ENCODE measurements at regions not wholly inside any gene's neighbourhood (a gene's known extent, or its start where the extent isn't known, plus 50 kb on each side); places are given as distances from the start of the nearest gene placed in this dataset.

DNA sequence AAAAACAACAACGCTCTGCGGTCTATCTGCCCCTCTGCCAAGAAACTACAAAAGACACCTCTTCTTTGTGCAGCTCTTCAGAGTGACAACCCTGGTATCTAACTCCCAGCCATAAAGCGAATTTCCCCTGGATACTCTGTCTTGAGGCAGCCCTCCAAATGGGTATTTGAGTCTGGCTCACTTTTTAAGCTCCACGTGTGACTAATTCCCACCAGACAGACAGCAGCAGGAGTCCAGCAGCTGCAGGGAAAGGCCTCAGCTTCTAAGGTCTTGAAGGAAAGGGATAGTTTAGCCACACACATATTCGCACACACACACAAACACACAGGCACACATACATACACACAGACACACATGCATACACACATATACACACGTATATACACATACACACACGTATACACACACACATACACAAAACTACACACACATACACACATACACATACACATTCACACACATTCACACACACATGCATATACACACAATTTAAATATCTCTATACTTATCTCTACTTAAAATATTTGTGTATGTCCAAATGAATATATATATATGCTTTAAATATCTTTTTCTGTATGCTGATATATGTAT lies 188.8 kb downstream of the TSHZ3 start:
- DNase-seq: no peak

DNA sequence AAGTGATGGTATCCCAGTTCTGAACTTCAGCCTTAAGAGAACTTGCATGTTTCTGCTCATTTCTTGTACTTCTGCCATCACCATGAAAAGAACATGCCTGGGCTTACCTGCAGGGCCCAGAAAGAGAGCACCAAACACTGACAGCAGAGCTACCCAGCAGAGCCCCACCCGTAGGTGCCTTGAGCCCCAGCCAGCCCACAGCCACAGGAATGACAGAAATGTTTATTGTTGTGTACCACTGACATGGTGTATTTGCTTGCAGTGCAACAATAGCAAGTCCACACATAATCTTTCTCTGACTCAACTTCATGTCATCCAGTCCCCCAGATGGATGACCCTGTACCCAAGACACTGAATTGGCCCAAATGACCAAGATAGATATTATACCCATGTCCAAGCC lies 195.2 kb downstream of the TSHZ3 start:
- DNase-seq: no peak

DNA sequence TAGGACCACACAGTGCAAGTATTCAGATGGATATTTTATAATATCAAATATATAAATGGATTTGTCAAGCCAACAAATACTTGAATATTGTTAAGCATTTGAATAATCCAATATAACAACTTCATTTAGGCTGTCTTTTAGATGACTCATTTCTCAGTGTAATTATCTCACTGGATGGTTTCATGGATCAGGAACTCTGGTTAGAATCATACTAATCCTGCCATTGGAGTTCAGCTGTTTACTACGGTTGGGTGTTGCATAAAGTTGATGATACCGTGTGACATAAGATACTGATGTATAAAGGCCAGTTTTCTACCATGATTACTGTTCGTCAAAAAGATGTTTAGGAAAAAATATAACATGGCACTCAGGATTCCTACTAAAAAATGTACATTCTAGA lies 196.3 kb downstream of the TSHZ3 start:
- DNase-seq: no peak

DNA sequence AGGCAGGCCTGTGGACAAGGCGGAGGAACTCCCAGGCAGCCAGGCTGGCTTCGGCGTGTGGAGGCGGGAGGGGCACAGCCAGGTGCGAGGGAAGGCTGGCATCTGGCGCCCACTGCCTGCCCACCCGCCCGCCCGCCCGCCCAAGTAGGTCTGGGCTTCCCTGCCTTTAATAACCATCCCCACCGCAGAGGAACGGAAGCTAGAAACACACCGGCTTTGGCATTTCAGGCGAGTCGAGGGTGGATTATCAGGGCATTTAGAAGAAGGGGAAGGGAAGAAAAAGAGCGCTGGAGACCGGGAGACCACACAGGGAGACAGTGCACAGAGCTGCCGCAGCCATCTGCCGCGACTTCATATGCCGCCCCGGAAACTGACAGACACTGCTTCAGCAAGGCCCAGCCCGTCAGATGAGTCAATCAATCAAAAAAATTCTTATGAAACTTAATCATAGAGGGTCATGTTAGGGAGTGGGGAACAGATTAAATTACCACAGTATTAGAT lies 199.7 kb downstream of the TSHZ3 start:
- no peak for DNase-seq

DNA sequence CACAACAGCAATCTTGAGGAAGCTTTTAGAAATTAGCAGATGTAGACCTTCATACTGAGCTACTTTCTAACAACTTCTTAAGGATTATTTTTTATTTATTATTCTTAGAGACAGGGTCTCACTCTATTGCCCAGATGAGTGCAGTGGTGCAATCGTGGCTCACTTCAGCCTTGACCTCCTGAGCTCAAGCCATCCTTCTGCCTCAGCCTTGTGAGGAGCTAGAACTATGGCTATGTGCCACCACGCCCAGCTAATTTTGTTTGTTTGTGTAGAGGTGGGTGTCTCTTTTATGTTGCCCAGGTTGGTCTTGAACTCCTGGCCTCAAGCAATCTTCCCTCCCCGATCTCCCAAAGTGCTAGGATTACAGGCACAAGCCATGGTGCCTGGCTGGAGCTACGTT lies 200.6 kb downstream of the TSHZ3 start:
- DNase-seq: no peak

DNA sequence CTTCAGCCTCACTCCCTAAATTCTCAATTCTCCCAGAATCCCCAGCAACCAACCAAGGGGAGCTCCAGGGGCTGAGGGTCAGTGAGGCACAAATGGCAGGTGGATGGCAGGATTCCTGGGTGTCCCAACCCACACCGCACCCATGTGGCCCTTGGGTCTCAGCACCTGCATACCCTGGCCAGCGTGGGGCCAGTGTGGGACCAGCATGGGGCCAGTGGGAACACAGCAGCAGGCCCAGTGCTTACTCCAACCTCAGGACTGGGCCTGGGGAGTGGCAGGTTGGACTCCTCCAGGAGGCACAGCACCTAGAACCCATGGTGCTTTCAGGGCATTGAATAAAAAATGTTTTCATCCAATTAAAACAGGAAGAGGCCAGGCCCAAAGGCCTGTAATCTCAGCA lies 202.0 kb downstream of the TSHZ3 start:
- DNase-seq: no peak

DNA sequence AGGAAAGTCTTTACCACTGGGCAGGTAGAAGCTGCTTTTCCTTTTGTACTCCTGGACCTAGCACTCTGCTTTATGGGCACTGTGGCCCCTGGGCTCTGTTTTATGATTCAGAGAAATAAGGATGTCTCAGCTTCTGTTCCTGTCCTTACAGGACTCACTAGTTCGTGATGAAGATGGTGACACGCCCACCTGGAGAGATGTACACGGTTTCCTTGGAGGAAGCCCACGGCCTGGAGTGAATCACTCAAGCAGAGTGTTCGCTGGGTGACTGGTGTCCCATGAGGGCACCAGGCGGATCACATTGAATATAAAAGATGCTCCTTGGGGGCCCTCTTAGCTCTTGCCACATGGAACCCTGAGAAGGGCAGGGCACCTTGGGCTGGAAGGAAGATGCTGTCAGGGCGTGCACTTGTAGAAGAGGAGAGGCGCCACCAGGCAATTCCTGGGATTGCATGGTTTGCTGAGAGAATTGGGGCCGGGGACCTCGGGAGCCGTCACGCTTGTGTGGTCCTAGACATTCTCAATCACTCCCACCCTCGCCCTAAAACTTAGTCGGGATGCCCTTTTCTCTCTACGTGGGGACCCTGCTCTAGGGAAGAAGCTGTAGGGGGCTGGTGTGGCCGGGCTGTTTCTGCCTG lies 202.6 kb downstream of the TSHZ3 start:
- no peak for DNase-seq

DNA sequence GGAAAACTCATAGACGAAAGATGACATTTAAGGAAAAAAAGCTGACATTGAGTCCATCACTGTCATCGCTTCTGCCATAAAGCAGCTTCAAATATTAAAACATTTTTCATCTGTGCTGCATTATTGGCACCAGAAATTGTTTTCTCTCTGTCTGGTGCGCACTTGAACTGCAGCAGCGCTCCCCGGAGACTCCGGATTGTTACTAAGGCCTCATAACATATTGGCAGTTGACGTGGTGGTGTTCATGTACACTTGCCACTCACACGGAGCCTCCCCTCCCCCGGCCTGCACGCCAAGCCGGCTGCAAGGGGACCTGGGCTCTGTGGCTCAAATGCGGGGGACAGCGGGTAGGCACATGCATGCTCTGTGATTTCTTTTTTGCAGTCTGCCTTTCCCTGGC lies 203.2 kb downstream of the TSHZ3 start:
- DNase-seq: no peak

DNA sequence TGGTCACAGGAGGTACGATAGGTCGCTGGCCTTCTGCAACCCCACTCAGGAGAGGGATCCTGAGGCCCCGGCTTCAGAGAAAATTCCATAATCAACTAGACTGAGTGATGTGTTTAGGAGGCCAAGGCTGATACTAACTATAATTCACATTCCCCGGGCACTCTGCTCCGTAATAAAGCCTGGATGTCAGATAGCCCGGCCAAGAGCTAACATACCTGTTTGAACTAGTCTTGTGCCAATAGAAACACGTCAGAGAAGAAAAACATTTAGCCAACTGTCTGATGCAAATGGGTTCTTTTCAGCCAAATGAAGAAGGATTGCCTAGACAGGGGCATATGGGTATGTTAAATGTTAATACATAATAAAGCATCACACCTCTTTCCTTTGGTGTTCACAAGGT lies 204.2 kb downstream of the TSHZ3 start:
- no peak for DNase-seq

DNA sequence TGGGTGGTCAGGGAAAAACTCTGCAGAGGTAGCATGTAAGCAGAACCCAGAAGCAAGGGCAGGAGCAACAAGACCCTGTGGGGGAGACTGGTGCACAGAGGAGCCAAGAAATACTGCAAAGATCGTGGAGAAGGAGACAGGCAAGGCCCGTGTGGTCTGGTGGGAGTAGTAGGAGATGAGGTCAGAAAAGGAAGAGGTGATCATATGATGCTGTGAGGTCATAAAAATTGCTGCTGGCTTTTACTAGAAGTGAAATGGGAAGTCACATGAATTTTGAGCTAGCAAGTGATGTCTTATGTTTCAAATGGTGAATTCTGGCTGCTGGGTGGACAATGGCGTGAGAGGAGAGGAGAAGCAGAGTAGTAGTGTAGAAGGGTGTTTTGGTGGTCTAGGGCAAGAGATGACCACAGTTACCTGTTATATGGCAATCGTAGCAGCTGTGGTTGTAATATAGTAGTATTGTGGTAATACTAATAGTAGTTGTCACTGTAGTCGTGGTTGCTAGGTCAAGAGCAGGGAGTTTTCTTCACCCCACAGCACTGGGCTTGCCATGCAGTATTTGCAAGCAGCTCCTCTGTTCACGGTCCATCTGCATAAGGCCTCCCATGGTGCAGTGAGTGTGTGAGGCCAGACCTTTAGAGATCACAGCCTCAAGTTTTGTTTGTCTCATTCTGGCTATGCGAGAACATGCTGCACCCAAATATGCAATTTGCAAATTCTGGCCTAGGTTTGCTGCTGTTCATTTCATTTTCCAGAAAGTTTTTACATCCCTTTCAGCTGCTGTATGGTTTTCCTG lies 205.0 kb downstream of the TSHZ3 start:
- DNase-seq: no peak

DNA sequence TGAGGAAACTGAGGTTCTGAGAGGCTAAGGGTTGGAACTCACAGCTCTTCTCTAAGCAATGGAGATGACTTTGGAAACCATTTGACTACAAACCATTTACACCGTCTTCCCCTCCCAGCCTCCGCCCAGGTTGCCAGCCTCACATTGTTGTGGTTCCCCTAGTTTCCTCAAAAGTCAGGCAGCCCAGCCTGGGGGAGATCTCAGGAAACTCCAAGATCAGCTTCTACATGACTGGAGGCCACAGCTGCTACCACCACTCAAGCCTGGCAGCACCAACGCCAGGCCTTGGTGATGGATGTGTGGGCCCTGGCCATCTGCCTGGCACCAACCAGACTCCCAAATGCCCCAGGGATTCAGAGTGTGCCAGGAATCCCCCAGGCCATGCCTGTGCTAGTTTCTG lies 207.9 kb downstream of the TSHZ3 start:
- DNase-seq: no peak

DNA sequence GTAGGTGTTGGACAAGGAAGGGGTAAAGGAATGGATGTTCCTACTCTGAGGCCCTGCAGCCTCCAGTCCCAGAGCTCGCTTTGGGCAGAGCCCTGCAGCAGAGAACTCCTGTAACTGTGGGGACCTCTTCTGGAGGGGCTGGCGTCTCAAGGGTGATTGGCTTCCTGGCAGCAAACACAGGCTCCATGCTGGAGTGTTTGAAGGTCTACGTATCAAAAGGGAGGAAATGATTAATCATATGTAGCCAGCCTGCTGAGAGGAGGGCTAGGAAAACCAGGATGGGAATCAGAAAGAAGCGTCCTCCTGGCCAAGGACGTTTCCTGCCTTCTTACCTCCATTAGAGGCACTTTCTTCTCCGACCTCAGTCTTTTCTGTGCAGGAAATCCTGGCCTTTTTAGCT lies 208.5 kb downstream of the TSHZ3 start:
- no peak for DNase-seq

DNA sequence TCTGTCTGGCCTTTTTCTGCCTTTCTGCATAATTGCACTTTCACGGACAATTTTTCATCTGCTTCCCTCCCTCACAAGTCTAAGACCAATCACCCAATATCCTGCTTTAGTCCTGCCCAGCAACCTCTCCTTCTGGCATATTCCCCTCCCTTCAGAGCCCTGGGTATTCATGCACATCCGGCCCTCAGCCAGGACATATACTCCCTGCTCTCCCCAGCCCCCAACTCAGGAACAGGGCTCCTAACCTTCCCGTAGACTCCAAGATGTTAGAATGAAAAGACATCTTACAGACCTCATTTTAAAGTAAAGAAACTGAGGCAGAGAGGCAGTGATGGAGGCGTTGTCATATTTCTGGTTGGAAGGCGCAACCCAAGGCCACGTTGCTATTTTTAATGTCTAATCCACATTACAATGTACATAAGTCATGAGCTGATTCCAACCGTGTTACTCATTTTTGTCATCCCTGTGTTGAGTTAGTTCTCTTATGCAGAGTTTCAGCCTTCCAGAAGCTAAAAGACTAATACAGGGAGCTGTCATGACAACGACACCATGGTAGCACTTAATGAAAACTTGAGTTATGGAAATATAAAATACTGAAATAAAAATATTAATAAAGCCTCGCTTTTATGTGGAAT lies 209.2 kb downstream of the TSHZ3 start:
- no peak for DNase-seq

DNA sequence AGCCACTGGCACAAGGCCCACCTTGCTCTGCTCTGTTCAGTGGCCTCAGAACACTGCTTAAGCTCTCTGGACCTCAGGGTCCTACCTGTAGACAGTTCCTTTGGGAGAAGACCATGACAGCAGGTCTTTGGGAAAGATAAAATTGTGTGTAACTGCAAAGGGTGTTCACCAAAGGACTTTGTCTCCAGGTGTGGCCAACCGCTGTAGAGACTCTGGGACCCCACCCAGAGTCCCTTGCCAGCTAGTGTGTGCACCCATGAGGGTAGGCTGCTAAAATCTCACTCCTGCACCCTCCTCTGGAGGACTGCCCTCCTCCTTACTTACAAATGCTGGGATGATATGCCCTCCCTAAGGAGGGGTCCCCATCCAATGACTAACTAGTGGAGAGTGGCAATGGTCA lies 211.2 kb downstream of the TSHZ3 start:
- DNase-seq: no peak

DNA sequence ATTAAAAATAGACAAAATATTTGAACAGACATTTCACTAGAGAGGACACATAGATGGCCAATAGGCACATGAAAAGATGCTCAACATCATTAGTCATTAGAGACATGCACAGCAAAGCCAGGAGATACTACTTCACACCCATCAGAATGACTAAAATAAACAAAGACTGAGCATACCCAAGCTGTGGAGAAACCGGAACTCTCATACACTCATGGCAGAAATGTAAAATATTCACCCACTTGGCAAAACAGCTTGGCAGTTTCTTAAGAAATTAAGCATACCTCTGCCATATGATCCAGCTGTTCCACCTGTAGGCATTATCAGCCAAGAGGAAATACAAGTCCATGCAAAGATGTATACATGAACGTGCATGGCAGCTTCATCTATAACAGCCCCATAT lies 213.4 kb downstream of the TSHZ3 start:
- no peak for DNase-seq

DNA sequence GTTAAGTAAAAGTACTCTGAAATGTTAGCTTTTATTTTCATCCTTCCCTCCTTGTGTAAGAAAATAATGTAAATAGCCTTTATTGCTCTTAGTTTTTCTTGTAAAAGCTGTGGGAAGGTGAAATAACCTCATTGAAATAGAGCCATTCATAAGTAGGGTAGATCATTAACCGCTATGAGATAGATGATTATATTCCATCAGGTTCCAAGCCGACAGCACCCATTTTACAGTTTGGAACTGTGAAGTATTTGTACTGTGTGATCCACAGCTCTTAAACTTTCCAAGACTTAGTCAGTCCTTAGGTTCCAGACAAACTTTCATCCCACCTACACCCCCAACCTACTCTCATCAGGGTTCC lies 216.5 kb downstream of the TSHZ3 start:
- no peak for DNase-seq

DNA sequence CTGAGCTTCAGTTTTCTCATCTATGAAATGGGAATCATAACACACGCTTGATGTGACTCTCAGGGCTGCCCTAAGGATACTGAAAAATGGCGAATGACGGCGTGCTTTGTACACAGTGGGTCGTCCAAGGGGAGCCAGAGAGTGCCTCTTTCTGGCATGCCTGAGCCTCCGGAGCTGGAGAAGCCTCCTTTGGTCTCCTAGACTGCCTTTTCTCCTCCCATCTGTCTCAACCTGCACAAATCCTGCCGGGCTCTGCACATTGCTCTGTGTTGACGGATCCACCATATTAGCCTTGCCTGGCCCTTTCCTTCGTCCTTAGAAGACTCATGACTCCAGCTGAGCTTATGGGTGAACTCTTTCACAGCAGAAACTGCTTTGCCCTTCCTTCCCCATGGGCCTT lies 220.9 kb downstream of the TSHZ3 start:
- no peak for DNase-seq

DNA sequence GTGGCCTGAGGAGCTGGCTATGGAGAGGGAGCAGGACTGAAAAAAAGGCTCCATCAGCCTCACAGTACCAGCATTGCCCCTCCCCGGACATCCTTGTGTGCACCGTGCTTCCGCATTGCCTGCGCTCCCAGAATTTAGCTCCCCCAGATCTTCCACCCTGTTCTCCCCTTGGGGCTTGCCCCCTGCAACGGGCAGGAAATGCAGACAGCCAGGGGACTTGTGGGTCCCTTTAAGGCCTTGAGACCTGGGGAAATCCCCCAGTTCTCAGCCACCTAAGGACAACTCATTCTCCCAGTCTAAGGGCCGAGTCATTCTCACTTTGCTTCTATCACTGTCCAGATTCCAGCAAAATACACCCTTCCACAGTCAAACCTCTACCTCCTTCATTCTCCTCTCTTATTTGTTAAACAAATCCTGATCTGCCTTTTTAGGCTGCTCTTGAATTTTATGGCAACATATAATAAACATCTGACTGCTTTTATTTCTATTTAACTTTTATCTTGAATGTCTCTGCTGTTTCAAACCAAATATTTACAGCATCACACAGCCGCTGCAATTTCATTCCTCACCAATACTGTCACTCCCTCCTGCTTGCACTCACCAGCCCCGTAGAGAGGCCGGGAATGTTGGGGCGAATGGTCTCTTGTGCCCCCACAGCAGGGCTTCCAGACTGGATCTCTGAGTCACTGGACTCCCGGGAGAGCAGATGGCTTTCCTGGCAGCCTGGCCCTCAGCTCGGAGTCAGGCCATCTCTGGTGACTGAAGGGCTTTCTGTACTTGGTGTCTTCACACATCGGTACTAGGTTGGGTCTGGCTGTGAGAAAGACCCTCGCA lies 221.9 kb downstream of the TSHZ3 start:
- no peak for DNase-seq

DNA sequence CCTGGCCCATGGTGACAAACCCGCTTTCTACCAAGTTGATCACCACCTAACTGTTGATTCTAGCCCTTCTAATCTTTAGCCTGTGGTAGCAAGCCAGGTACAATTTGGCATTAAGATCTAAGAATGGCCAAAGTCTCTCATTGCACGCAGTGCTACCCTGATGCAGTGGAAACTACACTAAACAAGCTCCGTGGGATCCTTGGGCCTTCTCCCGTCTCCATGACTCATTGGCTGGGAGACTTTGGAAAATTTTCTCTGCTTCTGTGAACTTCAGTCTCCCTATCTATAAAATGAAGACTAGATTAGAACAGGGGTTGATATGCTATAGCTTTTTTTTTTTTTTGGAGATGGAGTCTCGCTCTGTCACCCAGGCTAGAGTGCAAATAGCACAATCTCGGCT lies 223.0 kb downstream of the TSHZ3 start:
- DNase-seq: no peak

DNA sequence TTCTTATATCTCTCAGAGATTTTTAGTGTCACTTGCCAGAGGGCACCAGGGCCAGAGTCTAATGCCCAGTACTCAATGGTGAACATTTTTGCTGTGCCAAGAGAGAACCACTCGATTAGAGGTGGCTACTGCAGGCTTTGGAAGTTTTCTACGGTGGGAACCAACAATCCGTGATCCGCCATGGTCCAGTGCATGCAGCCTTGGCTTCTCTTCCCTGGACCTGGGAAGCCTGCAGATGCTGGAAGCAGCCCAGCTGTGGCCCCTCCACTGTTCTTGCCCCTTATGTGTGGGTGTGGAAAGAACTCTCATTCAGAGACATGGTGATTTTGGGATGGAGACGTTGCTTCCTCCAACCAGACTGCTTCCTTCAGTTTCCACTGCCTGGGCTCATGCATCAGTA lies 224.2 kb downstream of the TSHZ3 start:
- no peak for DNase-seq

DNA sequence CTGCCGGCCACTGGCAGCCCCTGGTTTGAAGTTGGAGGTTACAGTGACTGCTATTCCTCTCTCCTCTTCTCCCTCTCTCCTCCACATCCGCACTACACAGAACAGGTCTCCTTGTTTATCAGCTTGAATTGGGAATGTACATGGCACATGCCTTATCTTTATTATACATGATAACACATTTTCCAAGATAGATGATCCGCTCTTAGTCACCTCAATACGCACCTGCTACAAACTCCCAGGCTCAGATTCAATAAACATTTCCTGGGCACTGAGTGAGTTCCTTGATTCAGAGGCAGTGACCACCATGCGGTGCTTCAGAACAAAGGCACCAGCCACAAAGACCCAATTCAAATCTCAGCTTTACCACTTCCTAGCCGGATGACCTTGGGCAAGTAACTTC lies 227.7 kb downstream of the TSHZ3 start:
- DNase-seq: no peak

DNA sequence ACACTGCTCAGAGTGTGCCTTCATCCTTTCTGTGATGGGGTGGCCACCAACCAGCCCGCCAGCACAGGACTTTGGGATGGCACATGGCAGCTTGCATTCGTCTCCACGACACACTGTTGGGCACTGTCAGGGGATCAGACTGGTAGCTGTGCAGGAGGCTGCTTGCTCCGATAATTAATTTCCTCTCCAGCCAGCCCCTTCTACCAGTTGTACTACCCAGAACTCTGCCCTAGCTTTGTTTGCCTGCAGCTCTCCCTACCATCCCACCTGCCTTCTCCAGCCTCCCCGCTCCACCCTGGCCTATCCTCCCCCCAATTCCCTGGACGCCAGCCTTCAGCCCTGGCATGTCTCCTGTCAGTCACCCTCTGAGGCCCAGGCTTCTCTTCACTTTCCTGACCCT lies 228.3 kb downstream of the TSHZ3 start:
- no peak for DNase-seq
